NCI-H526 (cell line): ENCODE measurements at regions not wholly inside any gene's neighbourhood (a gene's known extent, or its start where the extent isn't known, plus 50 kb on each side); places are given as distances from the start of the nearest gene placed in this dataset.

Source experiments
- DNase-seq, 2 experiments: peaks; one replicate each; lab custom pipeline; 2025; lab: John Stamatoyannopoulos, UW

GRCh38 chr10:123557366-123558108 lies 108.6 kb upstream of the GPR26 start:
- DNase-seq = no peak

- DNase-seq = peak; percentile 62 to 81
These were observed 107.5 kb upstream of the GPR26 start for GRCh38 chr10:123558651-123559050.

GRCh38 chr10:123559066-123559822 lies 106.9 kb upstream of the GPR26 start:
- DNase-seq = peak; percentile 81 to 93

- no peak for DNase-seq
These were observed 106.4 kb upstream of the GPR26 start for GRCh38 chr10:123559823-123560092.

- no peak for DNase-seq
These were observed 105.6 kb upstream of the GPR26 start for GRCh38 chr10:123560301-123561140.

GRCh38 chr10:123561141-123561440 lies 105.1 kb upstream of the GPR26 start:
- peak; percentile 26 to 54 for DNase-seq

GRCh38 chr10:123562387-123562786 lies 103.8 kb upstream of the GPR26 start:
- DNase-seq = no peak

GRCh38 chr10:123562811-123563580 lies 103.2 kb upstream of the GPR26 start:
- no peak for DNase-seq

GRCh38 chr10:123563581-123563855 lies 102.6 kb upstream of the GPR26 start:
- DNase-seq = no peak

- DNase-seq = no peak
These were observed 102.2 kb upstream of the GPR26 start for GRCh38 chr10:123563994-123564393.

- no peak for DNase-seq
These were observed 101.5 kb upstream of the GPR26 start for GRCh38 chr10:123564631-123565030.

GRCh38 chr10:123565691-123566660 lies 100.2 kb upstream of the GPR26 start:
- DNase-seq = no peak

- no peak for DNase-seq
These were observed 98.0 kb upstream of the GPR26 start for GRCh38 chr10:123567984-123568739.

GRCh38 chr10:123568751-123569150 lies 97.4 kb upstream of the GPR26 start:
- DNase-seq = no peak

GRCh38 chr10:123569436-123570035 lies 96.6 kb upstream of the GPR26 start:
- DNase-seq = no peak

GRCh38 chr10:123570051-123570897 lies 95.9 kb upstream of the GPR26 start:
- DNase-seq = no peak

GRCh38 chr10:123570898-123571515 lies 95.1 kb upstream of the GPR26 start:
- no peak for DNase-seq

GRCh38 chr10:123571978-123572377 lies 94.2 kb upstream of the GPR26 start:
- DNase-seq = no peak
